C4-2B (cell line): ENCODE measurements at regions not wholly inside any gene's neighbourhood (a gene's known extent, or its start where the extent isn't known, plus 50 kb on each side); places are given as distances from the start of the nearest gene placed in this dataset.

Experiments used
- CTCF ChIP-seq: fragments of 450-650 bp; conservative IDR thresholded peaks from 2 replicates; pipeline ENCODE4 v1.5.1; 2017; ENCODE audit warnings: mild to moderate bottlenecking
- ZFX ChIP-seq: fragments of 450-650 bp; IDR thresholded peaks from 2 replicates; pipeline ENCODE4 v1.6.1; 2017

- TF ChIP-seq CTCF (no peak), ZFX (no peak)
Observed at GRCh38 chr2:164024396-164024795, 288.6 kb upstream of the FIGN start.
